ENCODE measurements at regions not wholly inside any gene's neighbourhood (a gene's known extent, or its start where the extent isn't known, plus 50 kb on each side); places are given as distances from the start of the nearest gene placed in this dataset.

GRCh38 chrX:42087960-42088359 lies 164.6 kb upstream of the CASK start:
- no peaks in the 10 kb centered on the region for H3K9me3 ChIP-seq (replicated peaks; ENCODE audit: insufficient read depth, low read length)
- H3K27me3 ChIP-seq (replicated peaks; ENCODE audit: insufficient read depth, low read length): no peaks in the 10 kb centered on the region
- DNase-seq: no peak
- H3K4me1 ChIP-seq (ENCODE audit: low read length): no peaks in the 10 kb centered on the region
- no peaks in the 10 kb centered on the region for H3F3A ChIP-seq (ENCODE audit: insufficient read depth, low read length)
- no peak overlapping the region for H3K27ac ChIP-seq (ENCODE audit: low read length)
- no peak overlapping the region for H3K4me3 ChIP-seq (ENCODE audit: low read length)
- H3K79me2 ChIP-seq (ENCODE audit: low read length): no peaks in the 10 kb centered on the region
- TF ChIP-seq EZH2 (optimal IDR thresholded peaks at IDR 0.05; ENCODE audit: low read depth, low read length) (no peak), EZH2phosphoT487 (IDR thresholded peaks at IDR 0.05; ENCODE audit: low read length) (no peak), CTCF (IDR thresholded peaks at IDR 0.05; ENCODE audit: low read length) (no peak)
- H4K20me1 ChIP-seq (ENCODE audit: insufficient read depth, low read length): no peaks in the 10 kb centered on the region
- no peak overlapping the region for H3K4me2 ChIP-seq (ENCODE audit: low read depth, low read length)
- H3K9me2 ChIP-seq (replicated peaks; ENCODE audit: insufficient read depth, low read length): no peaks in the 10 kb centered on the region
- no peak overlapping the region for H3K9ac ChIP-seq (ENCODE audit: low read length)
- no peak overlapping the region for H2AFZ ChIP-seq (ENCODE audit: low read length)
- no peaks in the 10 kb centered on the region for H3K36me3 ChIP-seq (replicated peaks; ENCODE audit: insufficient read depth, low read length)

- Histone ChIP-seq H3K27ac (ENCODE audit: low read length) (no peak overlapping the region), H2AFZ (ENCODE audit: low read length) (no peak overlapping the region), H3K79me2 (ENCODE audit: low read length) (no peaks in the 10 kb centered on the region), H4K20me1 (ENCODE audit: insufficient read depth, low read length) (no peaks in the 10 kb centered on the region), H3K9me3 (replicated peaks; ENCODE audit: insufficient read depth, low read length) (no peaks in the 10 kb centered on the region), H3K9me2 (replicated peaks; ENCODE audit: insufficient read depth, low read length) (no peaks in the 10 kb centered on the region), H3K4me1 (ENCODE audit: low read length) (no peaks in the 10 kb centered on the region), H3F3A (ENCODE audit: insufficient read depth, low read length) (no peaks in the 10 kb centered on the region), H3K9ac (ENCODE audit: low read length) (no peak overlapping the region), H3K4me2 (ENCODE audit: low read depth, low read length) (no peak overlapping the region), H3K27me3 (replicated peaks; ENCODE audit: insufficient read depth, low read length) (no peaks in the 10 kb centered on the region), H3K36me3 (replicated peaks; ENCODE audit: insufficient read depth, low read length) (no peaks in the 10 kb centered on the region), H3K4me3 (ENCODE audit: low read length) (no peak overlapping the region)
- no peak for DNase-seq
- TF ChIP-seq CTCF (IDR thresholded peaks at IDR 0.05; ENCODE audit: low read length) (no peak), EZH2phosphoT487 (IDR thresholded peaks at IDR 0.05; ENCODE audit: low read length) (no peak)
Measured at GRCh38 chrX:42085836-42086235, 162.5 kb upstream of the CASK start.

- TF ChIP-seq EZH2phosphoT487 (IDR thresholded peaks at IDR 0.05; ENCODE audit: low read length): no peak
- TF ChIP-seq CTCF (IDR thresholded peaks at IDR 0.05; ENCODE audit: low read length): no peak
- no peak for TF ChIP-seq EZH2 (optimal IDR thresholded peaks at IDR 0.05; ENCODE audit: low read depth, low read length)
- H3F3A ChIP-seq (ENCODE audit: insufficient read depth, low read length): no peaks in the 10 kb centered on the region
- DNase-seq: no peak
- H3K9me3 ChIP-seq (replicated peaks; ENCODE audit: insufficient read depth, low read length): no peaks in the 10 kb centered on the region
- H3K79me2 ChIP-seq (ENCODE audit: low read length): no peaks in the 10 kb centered on the region
- no peaks in the 10 kb centered on the region for H3K4me1 ChIP-seq (ENCODE audit: low read length)
- no peaks in the 10 kb centered on the region for H3K27me3 ChIP-seq (replicated peaks; ENCODE audit: insufficient read depth, low read length)
- H3K4me3 ChIP-seq (ENCODE audit: low read length): no peak overlapping the region
- no peaks in the 10 kb centered on the region for H3K9me2 ChIP-seq (replicated peaks; ENCODE audit: insufficient read depth, low read length)
- H3K36me3 ChIP-seq (replicated peaks; ENCODE audit: insufficient read depth, low read length): no peaks in the 10 kb centered on the region
- no peak overlapping the region for H3K4me2 ChIP-seq (ENCODE audit: low read depth, low read length)
- H3K27ac ChIP-seq (ENCODE audit: low read length): no peak overlapping the region
- H2AFZ ChIP-seq (ENCODE audit: low read length): no peak overlapping the region
- H3K9ac ChIP-seq (ENCODE audit: low read length): no peak overlapping the region
- no peaks in the 10 kb centered on the region for H4K20me1 ChIP-seq (ENCODE audit: insufficient read depth, low read length)
Measured at GRCh38 chrX:42079968-42080367, 156.6 kb upstream of the CASK start.

Data from MM.1S (cell line).